CD14-positive monocyte (primary cell): ENCODE measurements at regions not wholly inside any gene's neighbourhood (a gene's known extent, or its start where the extent isn't known, plus 50 kb on each side); places are given as distances from the start of the nearest gene placed in this dataset.

Experiments
- DNase-seq, 3 donors: peaks; one replicate each; pipeline ENCODE4 v3.0.0-alpha.2; 2011 to 2022
- H2AFZ ChIP-seq: 2 replicates; pipeline ENCODE4 v1.6.0; 2012; ENCODE audit warnings: mild to moderate bottlenecking, low read depth, low read length, inconsistent platforms; ENCODE audit not compliant: insufficient read depth, poor library complexity, severe bottlenecking
- H3K27ac ChIP-seq, 2 donors: 1 replicate in 1 of 2; 2 replicates in 1 of 2; pipeline ENCODE4 v1.5.1; 2012 to 2013; ENCODE audit warnings: low read length in 2 of 2, control low read depth in 1 of 2, inconsistent platforms in 1 of 2, low read depth in 1 of 2, mild to moderate bottlenecking in 1 of 2
- H3K27me3 ChIP-seq, 2 donors: one replicate each; pipeline versions ENCODE4 v1.6.0 to v1.6.1; 2011 to 2013; ENCODE audit warnings: low read length in 2 of 2; ENCODE audit not compliant: control insufficient read depth in 2 of 2, insufficient read depth in 2 of 2
- H3K36me3 ChIP-seq, 2 donors: replicated peaks in 1 of 2; 1 replicate in 1 of 2; 2 replicates in 1 of 2; pipeline versions ENCODE4 v1.5.1 to v1.6.1; 2012 to 2013; ENCODE audit warnings: low read length in 2 of 2, control low read depth in 1 of 2, inconsistent platforms in 1 of 2, mild to moderate bottlenecking in 1 of 2; ENCODE audit not compliant: insufficient read depth in 2 of 2, control insufficient read depth in 1 of 2
- H3K4me1 ChIP-seq, 2 donors: 1 replicate in 1 of 2; 2 replicates in 1 of 2; pipeline versions ENCODE4 v1.5.1 to v1.6.1; 2012 to 2013; ENCODE audit warnings: low read length in 2 of 2, control low read depth in 1 of 2, inconsistent platforms in 1 of 2, mild to moderate bottlenecking in 1 of 2, moderate library complexity in 1 of 2; ENCODE audit not compliant: insufficient read depth in 2 of 2, control insufficient read depth in 1 of 2
- H3K4me2 ChIP-seq: replicated peaks from 2 replicates; pipeline ENCODE3; 2012; ENCODE audit warnings: low read length, moderate library complexity, mild to moderate bottlenecking; ENCODE audit not compliant: poor library complexity, severe bottlenecking; ENCODE audit errors: extremely low read depth
- H3K4me3 ChIP-seq, 3 experiments: fragments of 200-600 bp in 1 of 3; sonication (generic) in 1 of 3; replicated peaks in 1 of 3; 1 replicate in 2 of 3; 2 replicates in 1 of 3; pipeline ENCODE4 v1.5.1; 2011 to 2013; ENCODE audit warnings: low read length in 3 of 3, mild to moderate bottlenecking in 3 of 3, control low read depth in 2 of 3, low read depth in 2 of 3, inconsistent platforms in 1 of 3, moderate library complexity in 1 of 3
- H3K79me2 ChIP-seq: 2 replicates; pipeline ENCODE4 v1.6.0; 2012; ENCODE audit warnings: mild to moderate bottlenecking, control low read depth, inconsistent platforms, low read length, moderate library complexity; ENCODE audit not compliant: insufficient read depth
- H3K9ac ChIP-seq: 2 replicates; pipeline ENCODE4 v1.6.0; 2017; ENCODE audit warnings: low read length, mild to moderate bottlenecking; ENCODE audit not compliant: insufficient read depth, poor library complexity, severe bottlenecking
- H3K9me3 ChIP-seq, 2 donors: replicated peaks in 1 of 2; 1 replicate in 1 of 2; 2 replicates in 1 of 2; pipeline versions ENCODE4 v1.5.1 to v1.6.1; 2012 to 2013; ENCODE audit warnings: low read length in 2 of 2, control low read depth in 1 of 2; ENCODE audit not compliant: control insufficient read depth in 1 of 2, insufficient read depth in 1 of 2
- H4K20me1 ChIP-seq: 2 replicates; pipeline ENCODE4 v1.6.0; 2012; ENCODE audit warnings: mild to moderate bottlenecking, low read length, control low read depth, moderate library complexity; ENCODE audit not compliant: insufficient read depth
- H3K27ac Mint-ChIP-seq, 7 donors: one replicate each; pipeline ENCODE4 v1.8.0; 2020; ENCODE audit warnings: mild to moderate bottlenecking in 7 of 7, mixed read lengths in 7 of 7, moderate library complexity in 6 of 7, inconsistent platforms in 2 of 7
- H3K27me3 Mint-ChIP-seq, 3 donors: one replicate each; pipeline ENCODE4 v1.8.0; 2021 to 2022; ENCODE audit warnings: low read depth in 3 of 3, mild to moderate bottlenecking in 3 of 3, mixed read lengths in 3 of 3, moderate library complexity in 3 of 3, inconsistent platforms in 1 of 3
- H3K36me3 Mint-ChIP-seq, 2 donors: one replicate each; pipeline ENCODE4 v1.8.0; 2020; ENCODE audit warnings: mixed read lengths in 2 of 2, inconsistent platforms in 1 of 2, mild to moderate bottlenecking in 1 of 2
- H3K4me1 Mint-ChIP-seq: one replicate; pipeline ENCODE4 v1.8.0; 2020; ENCODE audit warnings: mild to moderate bottlenecking, mixed read lengths
- H3K4me3 Mint-ChIP-seq, 2 donors: one replicate each; pipeline ENCODE4 v1.8.0; 2020; ENCODE audit warnings: mild to moderate bottlenecking in 2 of 2, mixed read lengths in 2 of 2, moderate library complexity in 1 of 2
- H3K9me3 Mint-ChIP-seq, 7 donors: one replicate each; pipeline ENCODE4 v1.8.0; 2020 to 2022; ENCODE audit warnings: mixed read lengths in 7 of 7, mild to moderate bottlenecking in 6 of 7, moderate library complexity in 6 of 7, inconsistent platforms in 2 of 7
- WGBS: methylation state at CpG from one replicate; pipeline ENCODE4 v1.1.5; 2013; ENCODE audit warnings: missing lambda C conversion rate; ENCODE audit not compliant: insufficient coverage; 5-methylcytosine and 5-hydroxymethylcytosine counted together
- intact Hi-C, 2 donors: fragments of 100-400 bp; cut with micrococcal nuclease; formaldehyde crosslinking; loops; one replicate each; pipeline versions ENCODE4 v1.15.0 to v1.15.1; 2023
- TF ChIP-seq, protein P1 (sequence below): fragments of 200-600 bp; IDR thresholded peaks from one replicate; pipeline ENCODE4 v1.8.0; 2022; ENCODE audit warnings: antibody characterized with exemption, mild to moderate bottlenecking

DNA sequence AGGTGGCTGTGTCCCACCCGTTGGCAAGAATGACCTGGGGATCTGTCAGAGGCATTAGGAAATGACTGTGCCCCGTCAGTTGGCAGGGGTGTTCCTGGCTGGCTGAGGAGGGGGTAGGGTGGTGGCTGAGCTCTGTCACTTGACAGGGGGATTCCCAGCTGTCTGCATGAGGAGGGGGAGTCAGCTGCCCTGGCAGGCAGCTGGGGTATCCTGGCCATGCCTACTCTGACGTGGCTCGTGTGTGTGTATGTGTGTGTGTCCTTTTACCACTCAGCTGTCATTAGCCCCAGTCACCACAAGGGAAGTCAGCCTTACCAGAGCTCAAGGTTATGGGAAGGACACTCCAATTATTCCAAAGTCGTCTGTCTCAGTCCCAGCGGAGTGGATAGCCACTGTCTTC, 93.2 kb downstream of the EFNB1 start:
- no peaks in the 10 kb centered on the region for H3K36me3 ChIP-seq

DNA sequence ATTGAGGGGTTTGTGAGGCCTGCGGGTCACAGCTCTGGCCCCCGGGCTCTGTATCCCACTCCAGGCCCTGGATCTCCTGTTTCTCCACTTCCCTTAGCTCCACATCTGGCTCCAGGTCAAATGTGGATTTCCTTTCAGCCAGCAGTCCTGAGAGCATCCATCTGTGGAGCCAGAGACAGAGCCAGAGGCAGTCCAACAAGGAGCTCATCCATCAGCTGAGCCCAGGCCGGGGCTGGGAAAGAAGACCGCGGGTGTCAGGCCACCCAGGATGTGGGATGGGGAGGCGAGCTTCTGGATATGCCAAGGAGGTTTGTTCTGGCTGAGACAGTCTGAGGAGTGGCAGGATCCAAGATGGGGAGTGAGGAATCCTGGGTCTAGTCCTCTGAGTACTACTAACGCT, 91.7 kb downstream of the EFNB1 start:
- H2AFZ ChIP-seq: no peak overlapping the region
- no peaks in the 10 kb centered on the region for H3K79me2 ChIP-seq
- Mint-ChIP-seq H3K4me1 (no peaks in the 10 kb centered on the region), H3K4me3 (no peak overlapping the region), H3K27ac (no peak overlapping the region), H3K27me3 (peaks cover 0 to 4% (median 0%) of the 10 kb centered on the region in 3 donors), H3K36me3 (no peaks in the 10 kb centered on the region), H3K9me3 (no peaks in the 10 kb centered on the region)
- no peak overlapping the region for H3K9ac ChIP-seq
- H3K4me2 ChIP-seq: no peak overlapping the region
- no peaks in the 10 kb centered on the region for H3K36me3 ChIP-seq
- H3K4me1 ChIP-seq: no peaks in the 10 kb centered on the region
- WGBS: 84% methylated on average over 4 of the region's 7 CpGs
- no peaks in the 10 kb centered on the region for H3K27me3 ChIP-seq
- no peaks in the 10 kb centered on the region for H3K9me3 ChIP-seq
- H4K20me1 ChIP-seq: no peaks in the 10 kb centered on the region
- H3K27ac ChIP-seq: no peak overlapping the region
- TF ChIP-seq, protein P1, sequence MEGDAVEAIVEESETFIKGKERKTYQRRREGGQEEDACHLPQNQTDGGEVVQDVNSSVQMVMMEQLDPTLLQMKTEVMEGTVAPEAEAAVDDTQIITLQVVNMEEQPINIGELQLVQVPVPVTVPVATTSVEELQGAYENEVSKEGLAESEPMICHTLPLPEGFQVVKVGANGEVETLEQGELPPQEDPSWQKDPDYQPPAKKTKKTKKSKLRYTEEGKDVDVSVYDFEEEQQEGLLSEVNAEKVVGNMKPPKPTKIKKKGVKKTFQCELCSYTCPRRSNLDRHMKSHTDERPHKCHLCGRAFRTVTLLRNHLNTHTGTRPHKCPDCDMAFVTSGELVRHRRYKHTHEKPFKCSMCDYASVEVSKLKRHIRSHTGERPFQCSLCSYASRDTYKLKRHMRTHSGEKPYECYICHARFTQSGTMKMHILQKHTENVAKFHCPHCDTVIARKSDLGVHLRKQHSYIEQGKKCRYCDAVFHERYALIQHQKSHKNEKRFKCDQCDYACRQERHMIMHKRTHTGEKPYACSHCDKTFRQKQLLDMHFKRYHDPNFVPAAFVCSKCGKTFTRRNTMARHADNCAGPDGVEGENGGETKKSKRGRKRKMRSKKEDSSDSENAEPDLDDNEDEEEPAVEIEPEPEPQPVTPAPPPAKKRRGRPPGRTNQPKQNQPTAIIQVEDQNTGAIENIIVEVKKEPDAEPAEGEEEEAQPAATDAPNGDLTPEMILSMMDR: no peak
- H3K4me3 ChIP-seq: no peak overlapping the region
- DNase-seq: no peak
- intact Hi-C loops: no loop called here

More for the DNA sequence above, 93.2 kb downstream of the EFNB1 start:
- Mint-ChIP-seq H3K4me1 (no peaks in the 10 kb centered on the region), H3K27me3 (peaks cover 0 to 4% (median 0%) of the 10 kb centered on the region in 3 donors), H3K9me3 (no peaks in the 10 kb centered on the region), H3K4me3 (no peak overlapping the region), H3K36me3 (no peaks in the 10 kb centered on the region), H3K27ac (peak overlapping the region in 1 of 7 donors; percentile 55)
- no peaks in the 10 kb centered on the region for H3K4me1 ChIP-seq
- H3K4me2 ChIP-seq: no peak overlapping the region
- no peaks in the 10 kb centered on the region for H3K27me3 ChIP-seq
- WGBS: 20% methylated on average over 1 of the region's 6 CpGs
- H3K27ac ChIP-seq: no peak overlapping the region
- no peak overlapping the region for H2AFZ ChIP-seq
- H3K4me3 ChIP-seq: no peak overlapping the region
- no peaks in the 10 kb centered on the region for H3K9me3 ChIP-seq
- no peaks in the 10 kb centered on the region for H3K79me2 ChIP-seq
- DNase-seq: peak in 2 of 3 donors; percentile 0 to 15
- TF ChIP-seq, protein P1: no peak
- intact Hi-C loops: no loop called here
- no peak overlapping the region for H3K9ac ChIP-seq
- no peaks in the 10 kb centered on the region for H4K20me1 ChIP-seq
